GM18511 (cell line): ENCODE measurements at regions not wholly inside any gene's neighbourhood (a gene's known extent, or its start where the extent isn't known, plus 50 kb on each side); places are given as distances from the start of the nearest gene placed in this dataset.
"Not testable (repeated sequence)": the region's sequence is repeated elsewhere in the genome, so short reads cannot be mapped to it uniquely, and the experiment has no call there.

Experiments used
- ATAC-seq: cut with Tn5 transposase; IDR thresholded peaks from one replicate; pipeline ENCODE4 v1.9.1; 2021; ENCODE audit warnings: mild to moderate bottlenecking, moderate library complexity; ENCODE audit not compliant: unreplicated experiment

DNA sequence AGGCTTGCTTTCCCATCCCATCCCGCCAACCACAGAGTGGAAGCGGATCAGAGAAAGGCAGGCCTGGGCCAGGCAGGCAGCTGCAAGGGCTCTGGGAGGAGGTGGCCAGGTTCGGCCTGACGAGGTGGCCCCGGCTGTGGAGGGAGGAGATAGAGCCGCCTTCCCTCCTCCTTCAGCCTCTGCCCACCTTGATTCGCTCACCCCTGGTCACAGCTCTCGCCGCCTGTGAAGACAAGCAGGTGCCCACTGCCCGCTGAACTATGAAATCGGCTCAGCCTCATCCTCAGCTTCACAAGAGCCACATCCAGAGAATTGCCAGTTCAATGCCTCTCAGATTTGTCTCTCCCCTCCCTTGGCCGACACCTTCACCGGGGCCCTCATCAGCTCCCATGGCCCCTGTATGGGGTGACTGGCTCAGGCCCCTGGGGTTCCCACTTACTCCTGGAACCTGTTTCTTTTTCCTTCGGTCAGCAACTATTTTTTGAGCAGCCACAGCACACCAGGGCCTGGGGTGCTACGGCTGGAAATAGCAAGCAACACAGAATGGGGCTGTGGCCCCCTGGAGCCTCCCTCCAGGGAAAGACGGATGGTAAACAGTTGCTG lies 80.0 kb upstream of the CHST15 start:
- ATAC-seq = no peak

- no peak for ATAC-seq
These were observed 79.0 kb upstream of the CHST15 start for GRCh38 chr10:124172181-124172916.

DNA sequence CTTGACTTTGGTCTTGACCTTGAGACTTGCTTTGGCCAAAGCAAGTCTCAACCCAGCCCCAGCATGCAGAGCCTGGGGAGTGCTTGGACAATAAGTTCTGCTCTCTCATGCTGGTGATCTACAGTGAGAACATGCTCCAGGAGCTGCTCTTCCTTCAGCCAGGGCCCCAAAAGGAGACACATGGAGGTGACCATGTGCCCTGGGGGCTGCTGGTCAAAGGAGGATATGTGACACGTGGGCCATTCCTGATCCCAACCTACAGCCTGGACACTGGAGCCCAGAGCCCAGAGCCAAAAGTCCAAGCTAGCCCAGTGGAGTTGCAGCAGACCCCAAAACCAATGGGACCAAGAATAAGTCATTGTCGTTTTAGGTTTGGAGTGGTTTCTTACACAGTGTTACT lies 78.2 kb upstream of the CHST15 start:
- ATAC-seq = no peak

DNA sequence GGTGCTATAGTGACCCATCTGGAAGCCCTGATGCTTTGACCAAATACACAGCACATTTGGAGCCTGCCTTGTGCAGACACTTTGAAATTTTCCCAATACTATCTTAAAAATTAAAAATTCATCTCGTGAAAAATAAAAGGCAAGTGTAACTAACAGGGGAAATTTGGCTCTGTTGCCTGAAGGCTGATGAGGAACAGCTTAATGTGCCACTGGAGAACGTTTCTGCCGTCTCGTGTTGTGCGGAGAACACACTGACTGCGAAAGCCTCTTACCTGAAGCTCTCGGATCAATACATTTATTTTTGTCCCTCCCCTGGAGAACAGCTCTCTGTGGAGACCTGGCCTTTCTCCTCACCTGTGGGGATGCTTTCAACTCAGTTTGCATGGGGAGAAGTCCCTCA lies 77.2 kb upstream of the CHST15 start:
- no peak for ATAC-seq

- ATAC-seq = no peak
These were observed 75.8 kb upstream of the CHST15 start for GRCh38 chr10:124168991-124169802.

GRCh38 chr10:124168581-124168980 lies 75.2 kb upstream of the CHST15 start:
- ATAC-seq = no peak

- ATAC-seq = not testable (repeated sequence)
These were observed 74.5 kb upstream of the CHST15 start for GRCh38 chr10:124167925-124168324.

DNA sequence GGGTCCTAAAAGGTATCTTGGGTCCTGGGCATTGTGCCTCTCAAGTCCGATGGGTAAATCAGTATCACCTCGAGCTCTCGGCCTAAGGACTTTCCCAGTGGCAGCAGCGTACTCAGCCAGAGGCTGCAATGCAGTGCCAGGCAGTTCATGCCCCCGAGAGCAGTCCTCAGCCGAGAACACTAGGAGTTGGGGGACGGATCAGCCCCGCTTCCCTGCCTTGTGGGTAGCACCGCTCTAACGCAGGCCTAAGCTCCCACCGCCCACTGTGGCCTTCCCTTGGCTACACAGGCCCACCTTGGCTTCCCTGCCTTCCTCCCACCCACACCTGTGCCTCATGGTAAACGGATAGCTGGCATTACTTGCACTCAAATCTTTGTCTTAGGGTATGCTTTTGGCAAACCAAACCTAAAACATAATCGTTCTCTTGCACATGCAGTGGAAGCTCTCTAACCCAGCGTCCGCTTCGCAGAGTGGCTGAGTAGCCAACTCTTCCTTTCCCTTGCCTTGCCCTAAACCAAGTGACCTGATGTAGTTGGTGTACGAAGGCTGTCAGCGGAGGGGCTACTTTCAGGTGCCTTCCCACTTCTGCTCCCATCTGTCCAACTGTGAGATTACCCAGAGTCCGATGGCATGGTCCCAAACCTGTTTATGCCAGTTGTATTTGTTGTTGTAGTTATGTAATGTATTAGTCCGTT lies 73.2 kb upstream of the CHST15 start:
- ATAC-seq = no peak

DNA sequence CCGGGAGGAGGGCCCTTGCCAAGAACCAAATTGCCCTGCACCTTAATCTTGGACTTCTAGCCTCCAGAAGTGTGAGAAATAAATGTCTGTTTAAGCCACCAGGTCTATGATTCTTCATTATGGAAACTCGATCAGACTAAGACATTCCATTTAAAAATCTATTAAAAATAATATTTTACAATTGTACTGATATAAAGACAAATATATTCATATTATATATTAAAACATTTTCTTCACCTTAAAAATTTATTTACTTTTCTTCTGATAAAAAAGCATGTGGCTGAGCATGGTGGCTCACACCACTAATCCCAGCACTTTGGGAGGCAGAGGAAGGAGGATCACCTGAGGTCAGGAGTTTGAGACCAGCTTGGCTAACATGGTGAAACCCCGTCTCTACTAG lies 72.4 kb upstream of the CHST15 start:
- no peak for ATAC-seq

DNA sequence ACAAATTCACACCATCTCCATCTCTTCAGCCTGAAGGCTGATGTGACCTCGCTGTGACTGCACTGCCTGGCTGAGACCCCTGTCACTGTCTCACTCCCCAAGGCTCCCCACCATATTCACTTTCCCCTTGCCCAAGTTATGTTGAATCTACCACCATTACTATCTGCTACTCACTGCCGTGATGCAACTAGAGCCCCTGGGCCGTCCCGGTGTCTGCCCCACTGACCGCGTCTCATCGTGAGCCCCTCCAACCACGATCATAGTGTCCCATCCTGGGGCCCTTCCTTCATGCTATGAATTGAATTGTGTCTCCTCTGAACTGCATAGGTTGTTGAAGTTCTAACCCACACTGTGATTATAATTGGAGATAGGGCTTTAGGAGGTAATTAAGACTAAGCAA lies 71.9 kb upstream of the CHST15 start:
- no peak for ATAC-seq

- no peak for ATAC-seq
These were observed 70.9 kb upstream of the CHST15 start for GRCh38 chr10:124164264-124164663.

GRCh38 chr10:124162774-124163354 lies 69.5 kb upstream of the CHST15 start:
- no peak for ATAC-seq

DNA sequence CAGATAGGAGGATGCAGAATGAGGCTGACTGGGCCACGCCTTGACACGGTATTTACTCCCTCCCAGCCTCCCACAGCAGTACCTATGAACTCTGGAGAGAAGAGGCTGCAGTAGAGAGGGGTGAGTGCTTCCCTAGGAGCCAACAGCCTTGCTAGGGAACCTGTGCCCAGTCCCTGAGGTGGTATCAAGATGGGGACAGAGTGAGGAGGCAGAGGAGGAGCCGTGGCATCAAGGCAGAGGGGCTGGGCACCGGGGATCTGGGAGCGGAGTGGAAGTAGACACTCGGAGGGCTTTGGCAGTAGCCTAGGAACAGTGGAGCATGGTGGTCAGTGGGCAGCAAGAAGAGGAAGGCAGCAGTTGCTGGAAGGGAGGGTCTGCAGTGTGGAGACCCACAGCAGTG lies 68.7 kb upstream of the CHST15 start:
- no peak for ATAC-seq

DNA sequence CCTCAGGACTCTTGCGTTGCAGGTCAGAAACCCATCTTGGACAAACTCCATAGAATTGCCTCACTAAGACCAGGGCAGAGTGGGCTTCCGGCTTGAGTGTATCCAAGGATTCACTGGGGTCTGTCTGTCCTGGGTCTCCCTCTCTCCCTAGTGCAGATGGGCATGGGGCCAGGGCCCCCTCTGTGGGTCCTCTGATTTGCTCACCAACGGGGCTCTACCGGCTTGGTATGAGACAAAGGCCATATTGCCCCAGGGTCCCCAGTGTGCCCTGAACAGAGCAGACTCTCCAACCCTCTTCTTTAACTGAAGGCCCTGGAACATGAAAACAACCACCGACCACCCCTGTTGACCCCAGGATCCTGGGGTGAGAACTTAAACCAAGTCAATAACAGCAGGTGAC lies 68.2 kb upstream of the CHST15 start:
- ATAC-seq = no peak

DNA sequence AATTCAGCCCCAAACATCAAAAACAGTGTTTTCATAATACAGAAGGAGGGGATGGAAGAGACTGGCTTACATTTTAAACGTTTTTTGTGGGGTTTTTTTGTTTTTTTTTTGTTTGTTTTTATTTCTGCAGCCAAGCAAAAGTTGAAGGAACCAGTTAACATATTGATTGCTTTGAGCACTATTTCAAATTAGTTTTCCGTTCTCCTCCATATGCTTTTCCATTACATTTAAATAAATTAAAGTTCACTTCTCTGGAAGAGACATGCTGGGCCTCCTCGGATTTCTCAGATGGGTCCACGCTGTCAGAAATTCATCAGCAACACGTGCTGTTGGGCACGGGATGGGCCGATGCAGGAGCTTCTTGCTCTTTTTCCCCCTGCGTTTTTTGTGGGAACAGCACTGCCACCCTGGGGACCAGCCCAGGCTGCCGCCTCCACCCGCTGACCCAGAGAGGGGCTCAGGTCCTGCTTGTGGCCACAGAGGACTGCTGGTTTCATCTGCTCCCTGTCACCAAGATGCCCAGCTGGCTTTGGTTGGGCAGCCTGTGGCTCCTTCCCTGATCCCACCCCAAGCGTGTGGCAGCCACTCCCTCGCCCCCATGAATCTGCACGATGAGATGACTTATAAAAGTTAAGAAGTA lies 67.7 kb upstream of the CHST15 start:
- no peak for ATAC-seq

- ATAC-seq = no peak
These were observed 66.8 kb upstream of the CHST15 start for GRCh38 chr10:124160176-124160575.

DNA sequence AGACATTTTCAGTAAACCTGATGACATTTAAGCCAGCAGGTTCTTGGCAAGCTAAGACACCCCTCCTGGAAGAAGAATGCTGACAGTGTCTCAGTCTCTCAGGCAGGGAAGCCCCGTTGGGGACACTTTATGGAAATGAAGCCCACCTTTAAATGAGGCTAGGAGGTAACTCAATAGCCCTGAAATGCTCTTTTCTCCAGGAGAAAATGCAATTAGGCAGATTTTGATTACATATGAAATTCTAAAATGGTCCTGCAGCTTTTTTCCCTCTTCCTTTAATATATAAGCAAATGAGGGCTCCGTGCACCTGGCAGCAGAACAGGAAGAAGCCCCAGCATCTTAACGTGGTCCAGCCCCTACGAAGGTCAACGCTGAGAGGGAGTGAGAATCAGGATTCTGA lies 65.8 kb upstream of the CHST15 start:
- no peak for ATAC-seq

DNA sequence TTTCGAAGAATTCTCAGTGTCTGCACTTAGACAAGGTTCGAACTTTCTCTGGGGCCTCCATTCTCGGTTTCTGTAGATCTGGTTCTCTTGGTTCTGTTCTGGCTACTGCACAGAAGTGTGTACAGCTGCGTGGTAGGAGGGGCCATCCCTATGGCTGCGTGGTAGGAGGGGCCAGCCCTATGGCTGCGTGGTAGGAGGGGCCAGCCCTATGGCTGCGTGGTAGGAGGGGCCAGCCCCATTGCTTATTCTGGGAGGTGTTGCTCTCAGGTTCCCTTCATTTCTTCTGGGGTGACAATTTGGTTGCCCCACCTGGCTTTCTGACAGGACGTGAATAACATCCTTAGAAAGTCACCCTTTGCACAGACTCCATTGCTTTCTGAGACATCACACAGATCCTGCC lies 65.2 kb upstream of the CHST15 start:
- ATAC-seq = no peak

GRCh38 chr10:124157271-124157681 lies 63.9 kb upstream of the CHST15 start:
- no peak for ATAC-seq

GRCh38 chr10:124156524-124157260 lies 63.3 kb upstream of the CHST15 start:
- no peak for ATAC-seq
